HG02678 (cell line): ENCODE measurements at regions not wholly inside any gene's neighbourhood (a gene's known extent, or its start where the extent isn't known, plus 50 kb on each side); places are given as distances from the start of the nearest gene placed in this dataset.
"Not testable (repeated sequence)": the region's sequence is repeated elsewhere in the genome, so short reads cannot be mapped to it uniquely, and the experiment has no call there.

Source experiments
- ATAC-seq: cut with Tn5 transposase; IDR thresholded peaks from one replicate; pipeline ENCODE4 v1.9.1; 2021; ENCODE audit warnings: mild to moderate bottlenecking, moderate library complexity; ENCODE audit not compliant: unreplicated experiment

DNA sequence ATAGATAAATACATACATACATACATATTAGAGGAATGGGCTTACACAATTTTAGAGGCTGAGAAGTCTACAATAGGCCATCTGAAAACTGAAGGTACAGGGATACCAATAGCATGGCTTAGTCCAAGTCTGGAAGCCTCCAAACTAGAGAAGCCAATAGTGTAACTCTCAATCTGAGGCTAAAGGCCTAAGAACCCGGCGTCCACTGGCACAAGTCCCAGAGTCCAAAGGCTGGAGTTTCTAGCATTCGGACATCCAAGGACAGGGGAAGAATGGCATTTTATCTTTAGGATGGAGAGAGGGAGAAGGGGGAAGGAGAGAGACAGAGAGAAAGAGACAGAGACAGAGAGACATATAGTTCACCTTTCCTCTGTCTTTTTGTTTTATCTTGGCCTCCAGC, 63.7 kb upstream of the SYT4 start:
- no peak for ATAC-seq

DNA sequence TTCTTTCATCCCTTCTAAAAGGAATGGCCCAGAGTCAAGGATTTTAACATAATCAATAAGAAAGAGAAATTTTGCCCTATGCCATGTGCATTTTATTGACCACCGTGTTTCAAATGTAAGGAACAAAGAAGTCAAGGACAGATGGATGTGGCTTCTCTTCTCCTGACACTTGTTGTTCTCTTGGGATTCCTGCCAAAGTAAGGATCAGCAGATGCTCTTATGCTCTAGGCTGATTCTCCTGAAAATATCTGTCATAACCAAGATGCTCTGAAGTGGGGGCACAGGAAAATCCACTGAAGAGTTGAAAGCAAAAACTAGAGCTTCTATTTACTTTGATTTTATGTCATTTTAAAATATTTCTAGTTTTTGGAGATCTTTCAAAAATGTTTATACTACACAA, 72.9 kb upstream of the SYT4 start:
- ATAC-seq, result no peak

- no peak for ATAC-seq
Measured at GRCh38 chr18:43364535-43364934, 87.2 kb upstream of the SYT4 start.

- ATAC-seq, result no peak
Measured at GRCh38 chr18:43367895-43368294, 90.6 kb upstream of the SYT4 start.

- not testable (repeated sequence) for ATAC-seq
Measured at GRCh38 chr18:43369311-43369710, 92.0 kb upstream of the SYT4 start.

DNA sequence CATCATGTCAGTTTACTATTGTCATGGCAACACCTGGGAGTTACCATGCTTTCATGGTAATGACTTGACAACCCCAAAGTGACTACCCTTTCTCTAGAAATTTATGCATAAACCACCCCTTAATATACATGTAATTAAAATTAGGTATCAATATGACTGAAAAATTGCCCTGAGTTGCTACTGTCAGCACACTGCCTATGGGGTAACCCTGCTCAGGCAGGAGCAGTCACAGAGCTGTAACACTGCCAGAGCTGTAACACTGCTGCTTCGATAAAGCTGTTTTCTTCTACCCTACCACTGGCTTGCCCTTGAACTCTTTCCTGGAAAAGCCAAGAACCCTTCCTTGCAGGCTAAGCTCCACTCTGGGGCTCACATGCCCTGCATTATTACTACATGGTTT, 95.5 kb upstream of the SYT4 start:
- ATAC-seq, result no peak

DNA sequence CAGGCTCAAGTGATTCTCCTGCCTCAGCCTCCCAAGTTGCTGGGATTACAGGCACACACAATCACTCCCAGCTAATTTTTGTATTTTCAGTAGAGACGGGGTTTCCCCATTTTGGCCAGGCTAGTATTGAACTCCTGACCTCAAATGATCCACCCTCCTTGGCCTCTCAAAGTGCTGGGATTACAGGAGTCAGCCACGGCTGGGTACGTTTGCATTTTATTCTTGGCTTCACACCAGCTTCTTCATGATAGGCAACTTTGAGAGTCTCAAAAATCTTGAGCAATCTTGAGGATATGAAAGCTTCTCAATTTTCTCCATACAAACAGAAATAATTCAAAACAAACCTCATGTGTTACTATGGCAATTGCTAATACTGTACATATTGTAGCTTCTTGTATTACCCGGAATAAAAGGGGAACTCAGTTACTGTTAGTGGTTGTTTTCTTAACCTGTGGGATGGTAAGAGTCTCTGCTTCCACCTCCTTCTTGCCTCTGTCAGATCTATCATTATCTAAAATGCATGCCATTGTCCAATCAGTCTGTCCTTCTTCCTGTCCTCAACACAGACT, 102.9 kb upstream of the SYT4 start:
- no peak for ATAC-seq

GRCh38 chr18:43382641-43383403, 105.5 kb upstream of the SYT4 start:
- no peak for ATAC-seq

DNA sequence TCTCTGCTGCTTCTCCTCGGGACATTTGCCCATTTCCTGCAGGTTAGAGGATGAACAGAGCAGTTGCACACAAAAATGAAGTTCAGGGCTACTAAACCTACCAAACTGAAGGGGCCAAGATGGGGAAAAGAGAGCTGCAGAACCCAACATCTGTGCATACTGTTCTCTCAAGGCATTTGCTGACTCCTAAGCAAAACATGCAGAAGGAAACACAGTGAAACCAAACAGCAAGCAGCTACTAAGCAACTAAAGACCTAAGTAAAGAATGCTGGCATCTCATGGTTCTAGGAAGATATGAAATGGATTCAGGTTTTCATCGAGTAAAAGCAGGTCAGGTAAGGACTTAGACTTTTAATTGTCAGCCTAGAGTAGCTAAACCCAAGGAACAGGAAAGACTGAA, 111.9 kb upstream of the SYT4 start:
- no peak for ATAC-seq

- ATAC-seq, result no peak
Measured at GRCh38 chr18:43392168-43392567, 114.9 kb upstream of the SYT4 start.

DNA sequence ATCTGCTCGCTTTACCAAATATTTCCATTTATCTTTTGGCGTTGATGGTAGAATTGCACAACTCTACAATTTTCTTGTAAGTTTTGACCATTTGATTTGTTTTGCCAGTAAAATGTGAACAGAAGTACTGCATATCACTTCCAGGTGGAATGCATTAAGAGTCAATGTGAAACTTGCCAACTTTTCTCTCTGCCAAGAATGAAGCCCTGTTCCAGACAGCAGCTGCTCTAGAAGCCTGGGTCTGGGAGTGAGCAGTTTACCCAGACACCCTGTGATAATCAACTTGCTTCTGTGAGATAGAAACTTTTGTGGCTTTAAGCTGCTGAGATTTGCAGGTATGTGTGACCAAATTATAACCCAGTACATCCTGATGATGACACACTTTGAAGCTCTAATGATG, 115.9 kb upstream of the SYT4 start:
- no peak for ATAC-seq

- no peak for ATAC-seq
Measured at GRCh38 chr18:43396266-43396665, 119.0 kb upstream of the SYT4 start.

- ATAC-seq, result no peak
Measured at GRCh38 chr18:43398601-43399000, 121.3 kb upstream of the SYT4 start.

DNA sequence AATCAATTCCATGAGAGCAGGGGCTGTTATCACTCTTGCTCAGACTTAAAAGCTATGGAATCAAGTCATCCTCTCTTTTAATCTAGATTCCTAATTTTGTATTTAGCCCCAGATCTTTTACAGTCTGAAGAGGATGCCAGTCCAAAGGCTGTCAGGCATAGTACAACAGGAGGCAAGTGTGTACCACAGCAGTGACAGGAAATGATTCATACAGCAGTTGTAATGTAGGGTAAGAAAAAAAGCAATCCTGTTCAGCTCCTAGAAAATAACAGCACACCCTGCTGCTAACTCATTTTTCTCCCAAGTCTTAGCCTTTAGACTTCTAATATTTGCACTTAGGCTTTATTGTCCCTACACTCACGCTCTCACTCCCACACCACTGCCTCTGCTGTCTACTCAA, 127.8 kb upstream of the SYT4 start:
- ATAC-seq, result no peak

DNA sequence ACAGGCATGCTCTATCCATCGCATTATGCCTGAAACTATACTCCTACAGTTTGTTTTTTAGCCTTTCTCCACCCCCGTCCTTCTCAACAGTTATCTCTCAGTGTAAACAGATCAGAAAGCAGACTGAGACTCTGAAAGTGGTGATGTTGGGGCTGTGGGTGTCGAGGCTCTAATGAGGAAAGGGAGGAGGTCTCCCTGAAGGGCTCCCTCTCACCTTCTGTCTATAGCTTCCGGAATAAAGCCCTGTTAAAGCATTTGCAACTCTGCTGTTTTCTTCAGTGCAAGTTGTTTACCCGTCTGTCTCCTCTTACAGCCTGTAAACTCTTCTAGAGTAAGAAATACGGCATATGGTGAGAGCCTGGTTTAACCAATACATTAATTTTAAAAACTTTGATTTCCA, 136.7 kb upstream of the SYT4 start:
- no peak for ATAC-seq

GRCh38 chr18:43420091-43420490, 142.8 kb upstream of the SYT4 start:
- ATAC-seq, result no peak

DNA sequence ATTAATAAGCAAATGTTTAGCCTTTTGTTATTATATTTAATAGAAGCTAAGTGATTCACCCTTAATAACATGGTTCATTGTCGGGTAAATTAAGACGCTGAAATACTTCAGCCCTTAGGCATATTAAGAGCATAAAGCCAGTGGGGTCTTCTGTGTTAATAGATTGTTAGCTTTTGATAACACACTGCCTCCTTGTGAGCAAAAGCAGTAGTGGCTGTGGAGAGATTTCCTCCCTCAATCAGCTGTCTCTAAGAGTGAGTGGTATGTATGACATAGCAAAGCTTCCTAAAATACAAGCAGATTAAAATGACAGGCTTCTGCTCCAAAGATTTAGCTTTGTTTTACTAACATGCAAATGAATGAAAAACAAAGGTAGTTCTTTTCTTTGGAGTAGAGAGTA, 143.7 kb upstream of the SYT4 start:
- ATAC-seq, result no peak

- ATAC-seq, result no peak
Measured at GRCh38 chr18:43422518-43422917, 145.2 kb upstream of the SYT4 start.

DNA sequence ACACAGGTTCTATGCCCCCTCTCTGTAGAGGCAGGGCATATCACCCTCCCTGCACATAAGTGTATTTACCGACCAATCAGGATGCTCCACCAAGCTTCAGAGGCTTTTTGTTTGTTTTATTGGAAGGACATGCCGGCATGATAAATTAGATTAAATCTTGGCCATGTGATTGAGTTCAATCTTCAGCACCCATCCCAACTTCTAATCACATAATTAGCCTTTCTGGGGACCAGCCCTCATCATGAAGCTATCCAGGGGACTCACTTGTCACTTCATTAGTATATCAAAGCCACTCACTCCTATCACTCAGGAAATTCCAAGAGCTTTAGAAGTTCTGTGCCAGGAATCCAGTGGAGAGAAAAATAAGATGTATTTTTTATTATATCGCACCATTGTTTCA, 158.6 kb upstream of the SYT4 start:
- ATAC-seq, result no peak

- no peak for ATAC-seq
Measured at GRCh38 chr18:43442131-43442530, 164.8 kb upstream of the SYT4 start.

DNA sequence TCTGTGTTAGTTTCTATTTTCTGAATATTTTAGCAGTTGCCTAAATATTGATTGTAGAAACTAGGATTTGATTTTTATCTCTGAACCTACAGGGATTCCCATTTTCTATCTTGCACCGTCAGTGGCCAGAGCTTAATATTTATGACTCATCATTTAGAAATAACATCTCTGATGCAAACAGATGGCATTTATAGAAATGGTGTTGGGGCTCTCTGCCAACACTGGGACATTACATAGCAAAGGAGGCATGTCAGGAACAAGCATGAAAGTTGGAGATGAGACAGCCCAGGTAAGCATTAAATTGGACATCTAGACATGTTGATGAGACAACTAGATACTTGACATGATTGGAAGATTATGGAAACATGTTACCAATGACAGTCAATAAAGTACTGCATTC, 165.3 kb upstream of the SYT4 start:
- ATAC-seq, result no peak

DNA sequence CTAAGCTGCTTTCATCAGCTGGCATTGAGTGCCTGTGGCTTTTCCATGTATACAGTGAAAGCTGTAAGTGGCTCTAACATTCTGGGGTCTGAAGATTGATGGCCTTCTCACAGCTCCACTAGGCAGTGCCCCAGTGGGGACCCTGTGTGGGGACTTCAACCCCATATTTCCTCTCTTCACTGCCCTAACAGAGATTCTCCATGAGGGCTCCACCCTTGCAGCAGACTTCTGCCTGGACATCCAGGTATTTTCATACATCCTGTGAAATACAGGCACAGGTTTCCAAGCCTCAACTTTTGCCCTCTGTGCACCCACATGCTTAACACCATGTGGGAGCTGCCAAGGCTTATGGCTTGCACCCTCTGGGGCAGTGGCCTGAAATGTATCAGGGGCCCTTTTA, 188.2 kb upstream of the SYT4 start:
- ATAC-seq, result no peak

- no peak for ATAC-seq
Measured at GRCh38 chr18:43471873-43472272, 194.6 kb upstream of the SYT4 start.
